GM21529 (cell line): ENCODE measurements at regions not wholly inside any gene's neighbourhood (a gene's known extent, or its start where the extent isn't known, plus 50 kb on each side); places are given as distances from the start of the nearest gene placed in this dataset.
"Not testable (repeated sequence)": the region's sequence is repeated elsewhere in the genome, so short reads cannot be mapped to it uniquely, and the experiment has no call there.

Experiments used
- ATAC-seq: cut with Tn5 transposase; IDR thresholded peaks from one replicate; pipeline ENCODE4 v1.9.1; 2021; ENCODE audit not compliant: unreplicated experiment

- no peak for ATAC-seq
Observed at GRCh38 chr4:161329852-161330251, 833.9 kb downstream of the FSTL5 start.

- ATAC-seq = no peak
Observed at GRCh38 chr4:161321706-161322105, 842.1 kb downstream of the FSTL5 start.

GRCh38 chr4:161320377-161320776 lies 843.4 kb downstream of the FSTL5 start:
- ATAC-seq = peak; percentile 61

GRCh38 chr4:161317000-161317399 lies 846.8 kb downstream of the FSTL5 start:
- no peak for ATAC-seq

- ATAC-seq = no peak
Observed at GRCh38 chr4:161314371-161314770, 849.4 kb downstream of the FSTL5 start.

- no peak for ATAC-seq
Observed at GRCh38 chr4:161303551-161303950, 860.2 kb downstream of the FSTL5 start.

GRCh38 chr4:161291222-161291621 lies 872.6 kb downstream of the FSTL5 start:
- ATAC-seq = no peak

- no peak for ATAC-seq
Observed at GRCh38 chr4:161287678-161288352, 876.0 kb downstream of the FSTL5 start.

- ATAC-seq = no peak
Observed at GRCh38 chr4:161285461-161285860, 878.3 kb downstream of the FSTL5 start.

- no peak for ATAC-seq
Observed at GRCh38 chr4:161280929-161281328, 882.9 kb downstream of the FSTL5 start.

- no peak for ATAC-seq
Observed at GRCh38 chr4:161279095-161279494, 884.7 kb downstream of the FSTL5 start.

GRCh38 chr4:161277150-161277787 lies 886.5 kb downstream of the FSTL5 start:
- ATAC-seq = not testable (repeated sequence)

GRCh38 chr4:161273607-161274006 lies 890.2 kb downstream of the FSTL5 start:
- no peak for ATAC-seq

- no peak for ATAC-seq
Observed at GRCh38 chr4:161260819-161261218, 903.0 kb downstream of the FSTL5 start.

GRCh38 chr4:161256716-161257115 lies 907.1 kb downstream of the FSTL5 start:
- ATAC-seq = no peak

GRCh38 chr4:161256172-161256571 lies 907.6 kb downstream of the FSTL5 start:
- ATAC-seq = no peak

- no peak for ATAC-seq
Observed at GRCh38 chr4:161254375-161254774, 909.4 kb downstream of the FSTL5 start.

GRCh38 chr4:161252520-161253141 lies 911.2 kb downstream of the FSTL5 start:
- ATAC-seq = peak; percentile 82

- no peak for ATAC-seq
Observed at GRCh38 chr4:161249779-161250440, 913.9 kb downstream of the FSTL5 start.

- ATAC-seq = no peak
Observed at GRCh38 chr4:161248880-161249279, 914.9 kb downstream of the FSTL5 start.

- ATAC-seq = no peak
Observed at GRCh38 chr4:161247831-161248230, 916.0 kb downstream of the FSTL5 start.

- ATAC-seq = no peak
Observed at GRCh38 chr4:161238033-161238432, 925.8 kb downstream of the FSTL5 start.
